OCI-LY1 (cell line): ENCODE measurements at regions not wholly inside any gene's neighbourhood (a gene's known extent, or its start where the extent isn't known, plus 50 kb on each side); places are given as distances from the start of the nearest gene placed in this dataset.

Experiments used
- H2AFZ ChIP-seq: fragments of 200-600 bp; sonication (generic), shearing (Covaris generic); 2 replicates; pipeline ENCODE4 v1.6.0; 2014; ENCODE audit warnings: antibody characterized with exemption, mild to moderate bottlenecking, low read length
- H3F3A ChIP-seq: fragments of 200-600 bp; sonication (generic), shearing (Covaris generic); 2 replicates; pipeline ENCODE4 v1.6.0; 2014; ENCODE audit warnings: mild to moderate bottlenecking, antibody characterized with exemption, low read length, moderate library complexity; ENCODE audit not compliant: insufficient read depth
- H3K27ac ChIP-seq: fragments of 200-600 bp; sonication (generic); 2 replicates; pipeline ENCODE4 v1.5.1; 2014; ENCODE audit warnings: low read length, mixed run types, mild to moderate bottlenecking, low read depth; ENCODE audit not compliant: poor library complexity, severe bottlenecking
- H3K27me3 ChIP-seq: fragments of 200-600 bp; sonication (generic); 2 replicates; pipeline ENCODE4 v1.6.0; 2014; ENCODE audit warnings: antibody characterized with exemption, mild to moderate bottlenecking, low read length, moderate library complexity; ENCODE audit not compliant: insufficient read depth
- H3K36me3 ChIP-seq: fragments of 200-600 bp; sonication (generic); 2 replicates; pipeline ENCODE4 v1.6.1; 2014; ENCODE audit warnings: mild to moderate bottlenecking, antibody characterized with exemption, low read length, moderate library complexity, mixed read lengths; ENCODE audit not compliant: insufficient read depth
- H3K4me1 ChIP-seq: fragments of 200-600 bp; sonication (generic); 2 replicates; pipeline ENCODE4 v1.5.1; 2014; ENCODE audit warnings: mild to moderate bottlenecking, low read length, moderate library complexity; ENCODE audit not compliant: insufficient read depth, severe bottlenecking
- H3K4me2 ChIP-seq: fragments of 200-600 bp; sonication (generic), shearing (Covaris generic); 2 replicates; pipeline ENCODE4 v1.6.1; 2014; ENCODE audit warnings: low read length
- H3K4me3 ChIP-seq: fragments of 200-600 bp; sonication (generic); 2 replicates; pipeline ENCODE4 v1.5.1; 2014; ENCODE audit warnings: low read length, low read depth, mild to moderate bottlenecking, mixed read lengths; ENCODE audit not compliant: poor library complexity, severe bottlenecking
- H3K79me2 ChIP-seq: fragments of 200-600 bp; shearing (Covaris generic); 2 replicates; pipeline ENCODE4 v1.6.1; 2016; ENCODE audit warnings: mixed run types, low read length, mixed read lengths; ENCODE audit not compliant: insufficient read depth
- H3K9ac ChIP-seq: fragments of 200-600 bp; sonication (generic), shearing (Covaris generic); 2 replicates; pipeline ENCODE4 v1.6.1; 2014; ENCODE audit warnings: mild to moderate bottlenecking, low read length, mixed read lengths
- H3K9me2 ChIP-seq: fragments of 200-600 bp; sonication (generic), shearing (Covaris generic); 2 replicates; pipeline ENCODE4 v1.6.1; 2014; ENCODE audit warnings: low read depth, mild to moderate bottlenecking, low read length, mixed read lengths
- H3K9me3 ChIP-seq: fragments of 200-600 bp; shearing (Covaris generic); 2 replicates; pipeline ENCODE4 v1.6.1; 2014; ENCODE audit warnings: low read length, mixed read lengths
- H4K20me1 ChIP-seq: fragments of 200-600 bp; sonication (generic), shearing (Covaris generic); 2 replicates; pipeline ENCODE4 v1.6.0; 2016; ENCODE audit warnings: mild to moderate bottlenecking, low read length; ENCODE audit not compliant: insufficient read depth
- EZH2 ChIP-seq: fragments of 200-600 bp; sonication (generic), shearing (Covaris generic); IDR thresholded peaks from 2 replicates; pipeline ENCODE4 v1.8.0; 2017; ENCODE audit warnings: borderline replicate concordance, mixed run types, mild to moderate bottlenecking, antibody characterized with exemption, low read length, moderate library complexity, mixed read lengths
- TF ChIP-seq, protein P1 (sequence below): fragments of 200-600 bp; sonication (generic), shearing (Covaris generic); IDR thresholded peaks from 2 replicates; pipeline ENCODE4 v1.5.1; 2017; ENCODE audit warnings: mild to moderate bottlenecking, antibody characterized with exemption, low read length, moderate library complexity, mixed read lengths

- Histone ChIP-seq H3F3A (no peaks in the 10 kb centered on the region), H3K79me2 (no peaks in the 10 kb centered on the region), H3K4me3 (no peak overlapping the region), H3K27me3 (no peaks in the 10 kb centered on the region), H3K36me3 (no peaks in the 10 kb centered on the region), H3K4me2 (no peak overlapping the region), H2AFZ (no peak overlapping the region), H3K9me2 (no peaks in the 10 kb centered on the region), H4K20me1 (no peaks in the 10 kb centered on the region), H3K4me1 (no peaks in the 10 kb centered on the region), H3K9me3 (no peaks in the 10 kb centered on the region), H3K27ac (no peak overlapping the region), H3K9ac (no peak overlapping the region)
- no peak for TF ChIP-seq EZH2
- TF ChIP-seq, protein P1, sequence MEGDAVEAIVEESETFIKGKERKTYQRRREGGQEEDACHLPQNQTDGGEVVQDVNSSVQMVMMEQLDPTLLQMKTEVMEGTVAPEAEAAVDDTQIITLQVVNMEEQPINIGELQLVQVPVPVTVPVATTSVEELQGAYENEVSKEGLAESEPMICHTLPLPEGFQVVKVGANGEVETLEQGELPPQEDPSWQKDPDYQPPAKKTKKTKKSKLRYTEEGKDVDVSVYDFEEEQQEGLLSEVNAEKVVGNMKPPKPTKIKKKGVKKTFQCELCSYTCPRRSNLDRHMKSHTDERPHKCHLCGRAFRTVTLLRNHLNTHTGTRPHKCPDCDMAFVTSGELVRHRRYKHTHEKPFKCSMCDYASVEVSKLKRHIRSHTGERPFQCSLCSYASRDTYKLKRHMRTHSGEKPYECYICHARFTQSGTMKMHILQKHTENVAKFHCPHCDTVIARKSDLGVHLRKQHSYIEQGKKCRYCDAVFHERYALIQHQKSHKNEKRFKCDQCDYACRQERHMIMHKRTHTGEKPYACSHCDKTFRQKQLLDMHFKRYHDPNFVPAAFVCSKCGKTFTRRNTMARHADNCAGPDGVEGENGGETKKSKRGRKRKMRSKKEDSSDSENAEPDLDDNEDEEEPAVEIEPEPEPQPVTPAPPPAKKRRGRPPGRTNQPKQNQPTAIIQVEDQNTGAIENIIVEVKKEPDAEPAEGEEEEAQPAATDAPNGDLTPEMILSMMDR = no peak
Measured at GRCh38 chr17:56020369-56020768, 132.9 kb upstream of the ANKFN1 start.

GRCh38 chr17:56021681-56022190 is 131.5 kb upstream of the ANKFN1 start:
- H2AFZ ChIP-seq = no peak overlapping the region
- no peaks in the 10 kb centered on the region for H3F3A ChIP-seq
- H3K4me1 ChIP-seq = no peaks in the 10 kb centered on the region

DNA sequence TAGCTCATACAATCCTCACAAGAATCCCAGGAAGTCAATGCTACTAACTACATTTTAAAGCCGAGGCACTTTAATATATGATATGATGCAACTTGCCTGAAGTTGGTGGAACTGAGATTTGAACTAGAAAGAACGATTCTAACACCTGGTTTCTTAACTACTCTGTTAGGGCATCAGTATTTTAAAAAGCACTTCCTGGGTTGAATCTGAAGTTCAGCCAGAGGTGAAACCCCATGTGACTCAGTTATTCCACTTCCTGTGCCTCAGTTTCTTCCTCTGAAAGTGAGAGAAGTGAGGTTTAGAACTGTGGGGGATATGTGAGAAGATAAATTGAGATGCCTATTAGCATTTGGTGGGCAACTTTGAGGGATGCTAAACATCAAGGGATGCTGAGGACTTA is 129.4 kb upstream of the ANKFN1 start:
- Histone ChIP-seq H3K9me3 (no peaks in the 10 kb centered on the region), H3K36me3 (no peaks in the 10 kb centered on the region), H3K4me3 (no peak overlapping the region), H3K79me2 (no peaks in the 10 kb centered on the region), H4K20me1 (no peaks in the 10 kb centered on the region), H3K4me2 (no peak overlapping the region), H3K4me1 (no peaks in the 10 kb centered on the region), H2AFZ (no peak overlapping the region), H3K9ac (no peak overlapping the region), H3K9me2 (no peaks in the 10 kb centered on the region), H3F3A (no peaks in the 10 kb centered on the region), H3K27me3 (no peaks in the 10 kb centered on the region), H3K27ac (no peak overlapping the region)
- TF ChIP-seq, protein P1 = no peak
- TF ChIP-seq EZH2 = no peak

More at GRCh38 chr17:56021681-56022190, 131.5 kb upstream of the ANKFN1 start:
- Histone ChIP-seq H3K9ac (no peak overlapping the region), H3K27me3 (no peaks in the 10 kb centered on the region), H3K79me2 (no peaks in the 10 kb centered on the region), H3K9me3 (no peaks in the 10 kb centered on the region), H3K9me2 (no peaks in the 10 kb centered on the region), H3K27ac (no peak overlapping the region), H3K4me2 (no peak overlapping the region), H4K20me1 (no peaks in the 10 kb centered on the region), H3K36me3 (no peaks in the 10 kb centered on the region), H3K4me3 (no peak overlapping the region)
- TF ChIP-seq, protein P1 = no peak
- TF ChIP-seq EZH2 = no peak
